ENCODE measurements at regions not wholly inside any gene's neighbourhood (a gene's known extent, or its start where the extent isn't known, plus 50 kb on each side); places are given as distances from the start of the nearest gene placed in this dataset.

DNA sequence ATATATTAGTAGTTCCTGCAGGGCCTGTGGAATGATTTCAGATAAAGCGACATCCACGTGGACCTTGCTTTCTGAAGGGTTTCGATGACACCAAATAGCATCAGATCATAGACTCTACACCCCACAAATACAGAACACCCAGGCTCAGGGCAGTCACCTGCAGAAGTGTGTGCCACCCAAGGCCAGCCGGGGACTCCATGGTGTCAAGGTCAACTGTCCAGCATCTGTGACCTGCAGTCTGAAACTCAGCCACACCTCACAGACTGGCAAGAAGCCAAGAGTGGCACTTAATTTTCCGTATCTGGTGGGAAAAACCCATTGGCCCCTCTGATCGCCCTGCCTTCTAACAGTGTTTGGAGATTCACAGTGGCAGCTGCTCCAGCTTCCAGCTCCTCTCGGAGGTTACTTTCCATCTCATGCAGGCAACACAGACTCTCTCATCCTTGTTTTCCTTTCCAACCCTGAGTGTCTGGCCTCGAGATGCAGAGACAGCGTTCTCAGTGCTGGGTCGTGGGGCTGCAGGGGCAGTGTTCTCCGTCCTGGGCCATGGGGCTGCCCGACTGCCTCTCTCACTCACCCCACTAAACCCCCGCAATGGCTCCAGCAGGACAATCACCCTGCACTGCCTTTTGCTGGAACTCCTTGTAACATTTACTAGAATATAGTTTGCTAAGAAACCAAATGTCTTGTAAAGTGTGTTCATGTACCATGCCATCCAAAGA lies 221.9 kb downstream of the IRX2 start:
- DNase-seq = no peak

DNA sequence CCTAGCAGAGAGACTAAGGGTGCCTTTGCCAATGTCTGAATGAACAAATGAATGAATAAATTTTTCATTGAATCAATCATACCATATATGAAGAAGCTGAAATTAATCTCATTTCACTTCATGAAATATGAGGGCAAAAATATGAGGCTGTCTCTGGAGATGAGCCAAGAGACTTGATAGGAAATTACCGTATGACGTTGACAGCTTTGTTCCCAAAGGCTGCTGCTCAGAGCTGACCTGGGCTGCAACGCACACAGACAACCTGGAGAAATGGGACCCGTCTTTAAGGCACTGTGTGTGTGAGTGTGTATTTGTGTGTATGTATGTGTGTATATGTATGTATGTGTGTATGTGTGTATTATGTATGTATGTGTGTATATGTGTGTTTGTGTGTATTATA lies 226.1 kb downstream of the IRX2 start:
- no peak for DNase-seq

DNA sequence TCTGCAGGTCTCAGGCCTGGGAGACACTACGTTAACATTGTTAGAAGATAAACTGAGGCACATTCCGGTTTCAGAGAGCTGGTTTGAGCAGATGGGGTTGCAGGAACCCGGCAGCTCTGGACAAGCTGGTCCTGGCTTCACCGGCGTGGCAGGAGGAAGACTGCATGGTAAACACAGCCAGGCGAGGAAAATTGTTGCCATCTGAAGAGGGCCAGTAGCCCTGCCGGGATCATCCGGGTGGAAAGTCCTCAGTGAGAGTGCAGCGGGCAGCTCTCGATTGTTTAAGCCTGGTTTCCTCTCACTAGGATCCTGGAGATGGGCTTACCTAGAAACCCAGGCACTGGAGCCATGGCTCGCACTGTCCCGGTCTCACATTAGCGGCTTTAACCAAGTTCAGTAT lies 226.9 kb downstream of the IRX2 start:
- no peak for DNase-seq

DNA sequence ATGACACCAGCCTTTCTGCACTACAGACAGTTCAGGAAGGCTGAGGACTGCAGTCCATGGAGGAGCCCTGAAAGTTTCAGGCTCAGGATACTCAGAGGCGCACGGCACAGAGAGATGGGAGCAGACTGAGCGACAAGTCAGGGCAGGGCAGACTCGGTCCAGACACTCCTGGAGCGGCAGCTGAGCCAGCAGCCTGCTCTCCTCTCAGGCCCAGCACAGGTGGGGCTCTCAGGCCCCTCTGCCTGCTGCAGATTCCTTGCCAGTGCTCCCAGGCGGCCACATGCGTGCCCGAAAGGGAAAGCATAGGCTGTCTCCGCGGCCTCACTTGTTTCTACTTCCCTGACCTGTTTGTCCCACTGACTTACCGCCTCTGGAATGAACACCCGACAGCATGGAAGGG lies 228.3 kb downstream of the IRX2 start:
- no peak for DNase-seq

DNA sequence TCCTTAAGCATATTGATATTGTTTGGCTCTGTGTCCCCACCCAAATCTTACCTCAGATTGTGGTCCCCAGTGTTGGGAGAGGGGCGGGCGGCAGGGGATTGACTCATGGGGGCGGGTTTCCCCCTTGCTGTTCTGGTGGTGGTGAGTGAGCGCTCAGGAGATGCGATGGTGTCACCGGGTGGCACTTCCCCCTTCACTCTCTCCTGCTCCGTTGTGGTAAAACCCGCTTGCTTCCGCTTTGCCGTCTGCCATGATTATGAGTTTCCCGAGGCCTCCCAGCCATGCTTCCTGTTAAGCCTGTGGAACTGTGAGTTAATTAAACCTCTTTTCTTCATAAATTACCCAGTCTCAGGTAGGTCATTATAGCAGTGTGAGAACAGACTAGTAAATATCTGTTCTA lies 229.1 kb downstream of the IRX2 start:
- no peak for DNase-seq

DNA sequence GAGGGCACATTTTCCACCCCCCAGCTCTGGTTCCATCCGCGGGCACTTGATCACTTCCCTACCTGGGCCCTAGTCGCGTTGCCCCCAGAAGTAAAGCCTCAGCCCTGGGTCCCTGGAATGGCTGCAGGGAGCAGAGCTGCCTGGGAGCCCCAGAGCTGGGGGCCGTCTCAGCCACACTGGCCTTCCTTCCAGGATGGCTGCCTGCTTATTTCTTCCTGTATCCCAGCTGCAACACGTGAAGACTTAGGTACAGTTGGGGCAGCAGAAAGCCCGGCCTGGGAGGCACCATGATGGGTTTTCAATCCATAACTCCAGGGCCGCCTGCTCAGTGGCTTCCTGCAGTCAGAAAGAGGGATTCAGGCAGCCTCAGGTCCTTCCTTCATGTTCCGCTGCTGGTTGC lies 232.3 kb downstream of the IRX2 start:
- no peak for DNase-seq

DNA sequence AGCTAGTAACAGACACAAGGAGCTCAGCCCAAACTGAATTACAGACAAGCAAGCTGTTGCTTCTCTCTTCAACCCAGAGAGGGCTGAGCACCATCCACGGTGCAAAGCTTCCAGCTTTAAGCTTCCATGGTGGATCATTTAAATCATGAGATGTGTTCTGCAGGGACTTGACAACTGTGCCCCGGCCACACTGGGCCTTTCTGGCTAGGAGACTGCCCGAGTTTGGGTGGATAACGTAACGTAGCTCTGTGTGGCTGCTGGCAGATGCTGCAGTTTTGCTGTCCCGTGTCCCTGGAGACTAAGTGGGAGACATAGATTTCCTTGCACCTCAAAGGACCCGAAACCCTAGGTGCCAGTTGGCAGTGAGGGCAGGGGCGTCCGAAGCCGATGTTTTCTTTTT lies 234.0 kb downstream of the IRX2 start:
- DNase-seq = no peak

DNA sequence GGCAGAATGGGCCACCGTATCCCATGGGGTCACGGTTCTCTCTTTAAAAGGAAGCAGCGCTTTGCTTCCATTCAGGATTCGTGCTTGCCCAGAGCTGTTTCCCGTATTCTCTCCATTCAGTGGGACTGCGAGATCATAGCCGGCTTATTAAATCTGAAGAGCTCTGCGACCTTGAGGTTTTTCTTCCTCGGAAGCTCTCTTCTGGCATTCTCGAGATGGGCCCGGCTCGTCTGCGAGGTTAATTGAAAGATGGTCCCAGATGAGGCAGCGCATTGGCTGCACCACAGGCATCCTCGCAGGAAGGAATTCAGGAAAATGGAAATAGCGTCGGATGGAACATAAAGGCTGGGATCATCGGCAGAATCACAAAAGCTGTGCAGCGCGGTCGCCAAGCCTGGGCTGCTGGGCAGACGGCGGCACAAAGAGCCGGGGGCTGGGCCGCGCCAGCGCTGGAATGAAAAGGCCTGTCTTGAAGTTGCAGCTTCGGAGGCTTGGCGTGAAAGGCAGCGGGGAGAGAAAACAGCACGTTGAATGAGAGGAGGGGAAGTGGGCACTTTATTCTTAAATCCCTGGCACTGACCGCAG lies 236.2 kb downstream of the IRX2 start:
- DNase-seq = no peak

DNA sequence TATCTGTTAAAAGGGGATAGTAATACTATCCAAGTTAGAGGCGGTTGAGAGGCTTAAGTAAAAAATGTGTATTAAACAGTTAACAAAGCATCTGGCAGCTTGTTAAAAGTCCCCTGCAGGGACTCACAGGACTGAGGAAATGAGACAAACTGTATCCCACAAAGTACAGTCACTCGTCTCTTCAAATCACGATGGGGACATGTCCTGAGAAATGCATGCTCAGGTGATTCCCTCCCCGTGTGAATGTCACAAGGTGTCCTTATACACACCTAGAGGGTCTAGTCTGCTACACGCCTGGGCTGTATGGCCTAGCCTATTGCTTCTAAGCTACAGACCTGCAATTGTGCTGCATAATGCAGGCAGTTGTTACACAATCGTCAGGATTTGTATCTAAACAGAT lies 237.0 kb downstream of the IRX2 start:
- DNase-seq = no peak

DNA sequence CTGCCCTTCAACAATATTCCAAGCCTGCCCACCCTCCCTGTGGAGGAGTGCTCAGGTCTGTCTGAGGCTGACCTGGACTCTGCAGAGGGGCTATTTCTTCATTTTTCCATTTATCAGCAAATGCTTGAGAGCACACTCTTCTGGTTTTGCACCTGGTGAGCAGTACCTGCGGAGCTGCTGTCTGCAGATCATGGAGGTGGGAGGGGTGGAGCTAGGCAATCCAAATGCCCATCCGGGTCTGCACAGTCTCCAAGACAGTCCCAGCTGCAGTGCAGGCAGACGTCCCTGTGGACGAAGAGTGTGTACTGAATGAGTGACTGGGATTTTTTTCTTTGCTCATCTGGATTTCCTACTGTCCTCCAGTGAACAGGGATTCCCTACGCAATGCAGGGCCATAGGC lies 239.8 kb downstream of the IRX2 start:
- DNase-seq = no peak

DNA sequence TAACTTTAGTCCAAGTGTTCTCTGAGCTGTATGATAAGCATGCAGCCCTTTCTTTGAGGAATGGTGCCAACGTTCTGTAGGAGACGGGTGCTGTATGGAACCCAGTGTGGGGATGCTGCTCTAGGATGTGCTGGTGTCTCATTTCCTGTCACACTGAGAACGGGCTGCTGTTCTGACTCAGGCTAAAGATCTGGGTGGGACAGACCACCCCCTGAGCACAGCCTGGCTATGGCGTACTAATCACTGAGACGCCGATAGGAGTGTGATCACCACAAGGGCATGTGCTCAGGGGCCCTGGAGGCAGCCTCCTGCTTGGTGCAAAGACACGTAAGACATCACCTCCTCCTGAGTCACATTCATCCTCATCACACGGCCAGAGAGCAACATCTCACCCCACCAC lies 240.4 kb downstream of the IRX2 start:
- no peak for DNase-seq

DNA sequence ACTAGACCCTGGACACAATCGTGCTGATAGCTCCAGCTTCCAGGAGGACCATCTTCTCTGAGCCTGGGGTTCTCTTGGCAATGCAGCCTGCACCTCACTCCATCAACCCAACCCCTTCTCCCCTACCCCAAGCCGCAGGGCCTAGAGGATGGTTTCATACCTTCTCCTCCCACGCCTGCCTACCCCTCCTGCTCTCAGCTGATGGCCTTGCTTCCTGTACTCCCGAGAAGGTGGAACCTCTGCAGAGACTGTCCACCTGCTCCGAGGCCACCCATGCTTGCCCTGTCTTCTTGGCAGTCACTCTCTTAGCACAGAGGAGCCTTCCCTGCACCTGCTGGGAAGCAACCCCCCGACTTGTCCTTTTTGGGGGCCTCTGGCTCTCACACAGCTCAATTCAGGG lies 241.9 kb downstream of the IRX2 start:
- no peak for DNase-seq

DNA sequence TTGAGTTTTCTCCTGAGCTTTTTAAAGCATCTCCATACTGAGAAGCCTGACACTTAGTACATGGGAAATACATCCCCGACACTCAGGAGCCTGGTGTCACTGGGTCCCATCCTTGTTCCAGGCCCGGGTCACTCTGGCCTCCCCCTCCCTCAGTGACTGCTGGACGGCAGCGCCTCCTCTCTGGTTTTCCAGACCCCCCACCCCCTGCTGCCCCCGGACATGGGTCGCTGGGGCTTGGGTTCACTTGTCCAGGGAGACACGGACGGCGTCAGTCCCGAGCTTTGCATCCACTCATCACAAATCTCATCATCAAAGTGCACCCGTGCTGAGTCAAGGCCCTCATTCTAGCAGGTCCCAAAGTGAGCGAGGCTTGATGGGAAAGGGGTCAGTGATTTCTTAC lies 243.0 kb downstream of the IRX2 start:
- DNase-seq = no peak

DNA sequence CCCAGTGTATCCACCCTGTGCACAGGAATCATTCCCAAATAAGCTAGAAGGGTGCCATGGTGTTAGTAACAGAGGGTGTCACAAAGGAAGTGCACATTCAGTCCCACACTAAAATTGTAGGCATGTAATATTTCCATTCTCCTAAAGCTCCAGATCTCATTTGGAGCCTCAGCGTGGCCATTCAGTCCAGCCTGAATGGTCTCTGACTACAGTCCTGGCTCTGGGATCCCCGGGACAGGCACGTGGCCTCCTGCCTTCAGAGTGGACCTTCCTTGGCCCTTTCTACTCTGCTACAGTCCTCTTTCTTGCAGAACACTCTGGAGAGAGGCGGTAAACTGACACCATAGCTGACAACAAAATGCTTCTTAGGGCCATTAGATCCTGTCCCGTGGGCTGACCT lies 243.9 kb downstream of the IRX2 start:
- DNase-seq = no peak

DNA sequence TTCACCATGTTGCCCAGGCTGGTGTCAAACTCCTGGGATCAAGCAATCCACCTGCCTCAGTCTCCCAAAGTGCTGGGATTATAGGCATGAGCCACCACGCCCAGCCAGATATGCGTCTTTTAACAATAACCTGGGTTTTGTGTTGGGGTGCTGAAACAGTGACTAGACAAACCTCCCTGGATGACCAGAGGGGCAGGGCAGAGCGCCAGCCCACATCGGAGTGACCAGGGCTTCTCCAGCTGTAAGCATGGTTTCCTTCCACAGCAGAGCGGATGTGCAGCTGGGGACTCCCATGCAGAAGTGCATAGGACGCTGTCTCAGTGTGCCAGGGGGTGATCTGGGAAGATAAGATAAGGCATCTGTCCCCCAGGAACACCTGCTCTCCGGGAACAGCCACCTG lies 244.9 kb downstream of the IRX2 start:
- DNase-seq = no peak

DNA sequence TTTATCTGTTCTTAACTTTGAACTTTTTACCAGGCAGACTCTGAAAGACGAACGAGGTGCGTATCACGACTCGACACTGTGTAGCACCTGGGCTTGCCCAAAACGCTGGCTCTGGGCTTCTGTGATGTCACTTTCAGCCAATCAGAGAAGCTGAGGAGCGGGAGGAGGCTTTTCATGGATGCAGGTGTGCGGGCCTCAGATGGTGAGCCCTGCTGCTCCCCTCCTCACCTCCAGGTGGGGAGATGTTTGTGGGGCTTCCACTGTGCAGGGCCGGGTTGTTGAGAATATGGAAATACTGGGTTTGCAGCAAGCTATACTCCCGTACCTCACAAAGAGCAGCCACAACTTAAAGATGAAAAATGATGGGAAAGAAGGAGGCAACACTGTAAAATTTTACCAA lies 246.3 kb downstream of the IRX2 start:
- no peak for DNase-seq

DNA sequence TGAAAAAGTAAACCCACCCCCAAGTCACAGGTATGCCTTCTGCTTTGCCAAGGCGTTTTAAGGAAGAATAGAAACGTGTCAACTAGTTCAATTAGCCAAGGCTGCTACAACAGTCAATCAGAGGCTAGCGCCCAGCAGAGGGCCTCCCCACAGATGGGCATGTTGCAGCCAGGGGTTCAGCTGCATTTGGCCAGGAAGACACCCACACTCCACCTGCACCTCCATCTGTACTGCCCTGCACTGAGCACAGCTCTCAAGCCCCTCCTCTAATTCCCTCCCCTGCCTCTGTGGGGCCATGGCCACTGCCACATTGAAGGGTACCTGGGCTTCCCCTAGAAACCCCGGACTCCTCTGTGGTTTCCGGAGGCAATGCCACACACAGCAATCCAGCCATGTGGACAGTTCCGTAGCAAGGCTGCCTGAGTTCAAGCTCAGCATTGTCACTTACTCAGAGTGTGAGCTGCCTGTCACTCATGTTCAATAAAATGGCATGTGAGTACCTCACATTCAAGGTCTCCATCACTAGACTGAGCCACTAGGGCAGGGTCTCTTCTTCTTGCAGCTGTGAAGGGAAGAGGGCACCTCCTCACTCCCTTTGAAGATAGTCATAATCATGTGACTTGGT lies 248.4 kb downstream of the IRX2 start:
- DNase-seq = no peak

DNA sequence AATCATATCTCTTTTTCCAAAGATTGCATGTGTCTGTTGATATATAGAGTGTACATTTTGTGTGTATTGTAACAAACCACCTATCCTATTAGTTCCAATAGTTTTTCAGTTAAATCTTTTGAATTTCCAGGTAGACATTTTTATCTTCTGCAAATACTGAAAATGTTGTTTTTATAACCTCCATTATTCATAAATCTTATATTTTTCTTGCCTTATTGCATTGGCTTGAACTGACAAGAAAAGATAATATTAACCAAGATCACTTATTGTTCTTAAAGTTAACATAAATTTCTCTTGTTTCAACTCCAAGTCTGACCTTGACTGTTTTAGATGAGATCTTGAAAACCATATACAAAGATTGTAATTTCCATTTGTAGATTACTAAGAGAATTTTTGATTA lies 251.6 kb downstream of the IRX2 start:
- DNase-seq = no peak

DNA sequence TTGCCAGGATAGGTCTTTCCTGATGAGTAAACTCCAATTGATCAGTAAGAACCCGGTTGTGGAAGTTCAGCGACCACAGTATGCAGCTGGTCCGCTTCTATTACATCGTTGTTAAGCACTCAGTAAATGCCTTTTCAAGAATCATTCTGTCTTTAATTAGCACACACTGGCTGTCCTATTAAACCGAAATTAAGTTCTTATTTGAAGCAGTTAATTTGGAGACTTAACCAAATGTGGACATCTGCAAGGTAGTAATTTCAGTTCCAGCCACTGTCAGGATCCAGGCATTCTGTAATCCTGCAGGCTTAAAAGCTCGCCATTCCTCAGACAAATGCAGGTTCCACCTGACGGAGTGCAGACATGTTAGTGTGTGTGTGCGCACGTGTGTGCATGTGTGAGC lies 254.6 kb downstream of the IRX2 start:
- DNase-seq = no peak

DNA sequence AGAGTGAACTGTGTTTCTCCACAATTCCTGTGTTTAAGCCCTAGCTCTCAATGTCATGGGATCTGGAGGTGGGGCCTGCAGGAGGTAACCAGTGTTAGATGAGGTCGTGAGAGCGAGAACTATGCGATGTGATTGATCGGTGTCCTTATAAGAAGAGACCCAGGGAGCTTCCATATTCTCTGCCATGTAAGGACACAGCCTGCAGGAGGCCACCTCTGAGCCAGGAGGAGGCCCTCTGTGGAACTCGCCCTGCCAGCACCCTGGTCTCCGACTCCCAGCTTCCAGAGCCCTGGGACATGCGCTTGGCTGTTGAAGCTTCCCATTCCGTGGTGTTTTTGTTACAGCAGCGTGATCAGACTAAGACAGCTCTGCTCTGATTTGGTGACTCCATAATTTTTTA lies 255.4 kb downstream of the IRX2 start:
- DNase-seq = no peak

DNA sequence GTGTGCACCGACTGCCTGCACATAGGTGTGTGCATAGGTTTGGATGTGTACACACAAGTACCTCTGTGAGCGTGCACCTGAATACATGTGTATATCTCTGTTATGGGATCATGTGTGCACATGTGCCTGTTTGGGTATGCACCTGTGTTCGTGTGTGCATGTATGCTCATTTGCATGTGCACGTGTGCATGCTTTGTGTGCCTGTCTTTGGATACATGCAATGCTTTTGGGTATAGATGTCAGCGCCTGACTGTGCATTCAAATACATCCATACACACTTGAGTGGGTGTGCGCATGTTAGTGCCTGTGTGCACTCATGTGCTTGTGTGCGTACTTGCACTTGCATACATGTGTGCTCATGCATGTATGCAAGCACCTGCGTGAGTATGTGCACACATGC lies 258.1 kb downstream of the IRX2 start:
- no peak for DNase-seq

DNA sequence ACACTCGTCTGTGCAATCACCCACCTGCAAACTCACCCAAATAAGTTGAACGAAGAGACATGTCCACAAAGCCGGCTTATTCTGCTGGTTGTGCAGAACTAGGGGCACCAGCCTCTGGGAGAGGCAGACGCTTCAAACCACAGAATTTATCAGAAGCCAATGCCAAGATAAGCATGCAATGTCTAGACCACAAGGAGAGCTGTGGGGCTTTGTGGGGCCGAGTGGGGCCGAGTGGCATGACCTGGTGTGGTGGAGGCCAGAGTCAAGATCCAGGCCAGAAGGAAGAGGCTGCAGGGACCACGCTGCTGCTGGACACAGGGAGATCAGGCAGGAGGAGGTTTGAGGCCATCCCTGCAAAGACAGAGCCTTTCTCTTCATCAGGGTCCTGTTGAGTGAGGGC lies 259.0 kb downstream of the IRX2 start:
- no peak for DNase-seq

DNA sequence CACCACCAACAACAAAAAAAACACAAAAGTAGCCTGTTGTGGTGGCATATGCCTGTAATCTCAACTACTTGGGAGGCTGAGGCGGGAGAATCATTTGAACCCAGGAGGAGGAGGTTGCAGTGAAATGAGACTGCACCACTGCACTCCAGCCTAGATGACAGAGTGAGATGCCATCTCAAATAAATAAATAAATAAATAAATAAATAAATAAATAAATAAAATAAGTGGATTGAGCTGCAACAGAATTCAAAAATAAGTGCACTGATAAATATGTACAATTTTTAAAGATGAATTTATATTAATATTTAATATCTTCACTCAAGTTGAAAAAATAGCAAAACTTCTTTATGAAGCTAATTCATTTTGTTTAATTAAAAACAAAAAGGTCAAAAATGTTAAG lies 259.6 kb downstream of the IRX2 start:
- DNase-seq = no peak

DNA sequence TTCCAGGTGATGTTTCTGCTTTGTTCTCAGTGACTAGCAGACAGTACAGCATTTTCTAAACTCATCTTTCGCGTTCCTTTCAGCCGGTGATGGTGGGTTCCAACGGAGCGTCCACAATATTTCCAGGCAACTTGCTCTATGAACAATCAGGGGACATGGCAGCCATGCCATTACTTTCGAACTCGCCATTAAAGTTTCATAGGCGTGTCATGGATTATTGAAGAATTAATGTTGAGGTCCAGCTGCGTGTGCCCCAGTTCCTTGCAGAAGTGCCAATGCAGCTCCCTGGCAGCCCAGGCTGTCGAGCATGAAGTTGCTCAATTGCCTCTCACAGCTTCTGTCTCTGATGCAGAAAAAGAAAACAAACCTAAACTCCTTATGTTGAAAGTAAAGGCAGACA lies 262.2 kb downstream of the IRX2 start:
- no peak for DNase-seq

DNA sequence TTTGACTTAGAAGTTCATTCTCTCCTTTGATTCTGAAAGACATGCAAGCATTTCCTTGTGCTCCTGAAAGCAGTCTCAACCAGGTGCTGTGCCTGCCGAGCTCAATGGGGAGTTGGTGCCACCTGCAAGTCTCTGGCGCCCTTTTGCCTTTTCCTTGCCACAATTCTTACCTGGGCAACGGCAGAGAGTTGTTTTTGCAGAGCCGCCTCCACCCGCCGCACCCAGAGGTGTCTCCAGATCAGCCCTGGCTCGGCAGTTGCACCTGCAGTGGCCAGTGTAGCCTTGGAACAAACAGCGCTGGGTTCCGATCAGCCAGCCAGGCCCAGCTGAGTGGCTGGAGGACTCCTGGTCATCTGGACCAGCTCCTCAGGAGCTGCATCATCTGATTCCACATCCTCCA lies 262.9 kb downstream of the IRX2 start:
- DNase-seq = no peak

Measured in CD4-positive, alpha-beta T cell treated with Interleukin-17A for 1 hour (primary cell).